B cell (primary cell): ENCODE measurements at regions not wholly inside any gene's neighbourhood (a gene's known extent, or its start where the extent isn't known, plus 50 kb on each side); places are given as distances from the start of the nearest gene placed in this dataset.

Experiments
- CTCF ChIP-seq: fragments of 200-600 bp; IDR thresholded peaks from one replicate; pipeline ENCODE4 v1.8.0; 2022; ENCODE audit warnings: antibody characterized with exemption, mild to moderate bottlenecking
- EZH2 ChIP-seq: IDR thresholded peaks from 2 replicates; pipeline ENCODE4 v1.6.1; 2012; ENCODE audit warnings: borderline replicate concordance, low read depth, mild to moderate bottlenecking, moderate library complexity, low read length; ENCODE audit not compliant: insufficient read depth, poor library complexity, severe bottlenecking

DNA sequence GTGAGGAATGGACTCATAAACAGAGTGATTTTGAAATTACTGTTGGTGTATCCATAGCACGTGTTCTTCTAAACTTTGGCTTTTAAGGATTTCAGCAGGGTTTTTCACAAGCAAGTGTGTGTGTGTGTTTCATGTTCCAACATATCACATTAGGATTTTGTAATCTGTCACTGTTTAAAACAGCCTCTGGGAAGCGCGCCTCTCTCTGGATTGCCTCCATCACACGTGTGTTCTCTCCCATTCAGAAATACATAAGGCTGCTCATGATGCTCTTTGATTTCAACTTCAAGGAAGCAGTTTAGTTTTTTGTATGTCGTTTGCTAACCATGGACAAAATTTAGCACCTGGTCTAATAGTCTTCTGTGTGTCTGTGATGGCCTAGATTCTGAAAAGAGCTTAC is 370.4 kb downstream of the MTX2 start:
- TF ChIP-seq CTCF (no peak), EZH2 (no peak)
